PC-3 (cell line): ENCODE measurements at regions not wholly inside any gene's neighbourhood (a gene's known extent, or its start where the extent isn't known, plus 50 kb on each side); places are given as distances from the start of the nearest gene placed in this dataset.

Source experiments
- ATAC-seq: fragments of 200-7000 bp; cut with Tn5 transposase; 2 replicates; pipeline ENCODE4 v1.9.1; 2020; ENCODE audit warnings: mild to moderate bottlenecking, moderate library complexity
- BruUV-seq: library from RNA; stranded (reverse); fragments of 400-500 nt; replicated peaks from 2 replicates; lab custom pipeline; 2021; lab: Mats Ljungman, UMichigan
- CTCF ChIA-PET: fragments of 300-600 bp; sonication (Branson Sonifier 250); formaldehyde crosslinking; loops from one replicate; lab custom pipeline; 2022; ENCODE audit warnings: antibody characterized with exemption; lab: Charles Lee
- POLR2A ChIA-PET: fragments of 300-600 bp; sonication (Branson Sonifier 250); formaldehyde crosslinking; loops from one replicate; lab custom pipeline; 2022; ENCODE audit warnings: antibody characterized with exemption; ENCODE audit not compliant: unreplicated experiment; lab: Charles Lee
- DNase-seq: peaks from one replicate; pipeline ENCODE4 v3.0.0-alpha.2; 2015
- H2AFZ ChIP-seq: fragments of 300-600 bp; sonication (generic); 2 replicates; pipeline ENCODE4 v1.6.0; 2016; ENCODE audit warnings: antibody characterized with exemption, low read length
- H3F3A ChIP-seq: fragments of 300-600 bp; sonication (generic); one replicate; pipeline ENCODE4 v1.6.0; 2017; ENCODE audit warnings: antibody characterized with exemption, low read length, control low read depth, mild to moderate bottlenecking; ENCODE audit not compliant: unreplicated experiment
- H3K27ac ChIP-seq: fragments of 300-600 bp; sonication (generic); 2 replicates; pipeline ENCODE4 v1.5.1; 2016; ENCODE audit warnings: mild to moderate bottlenecking, low read length
- H3K27me3 ChIP-seq: fragments of 300-600 bp; sonication (generic); 2 replicates; pipeline ENCODE4 v1.6.1; 2016; ENCODE audit warnings: low read length, mixed read lengths
- H3K36me3 ChIP-seq: fragments of 300-600 bp; sonication (generic); 2 replicates; pipeline ENCODE4 v1.6.1; 2016; ENCODE audit warnings: low read depth, mixed run types, low read length, mixed read lengths
- H3K4me1 ChIP-seq: fragments of 300-600 bp; sonication (generic); 2 replicates; pipeline ENCODE4 v1.5.1; 2016; ENCODE audit warnings: low read length; ENCODE audit not compliant: insufficient read depth
- H3K4me2 ChIP-seq: fragments of 300-600 bp; sonication (generic); 2 replicates; pipeline ENCODE4 v1.6.0; 2016; ENCODE audit warnings: low read length
- H3K4me3 ChIP-seq: fragments of 300-600 bp; sonication (generic); 2 replicates; pipeline ENCODE4 v1.5.1; 2016; ENCODE audit warnings: mild to moderate bottlenecking, low read length, mixed read lengths
- H3K79me2 ChIP-seq: fragments of 300-600 bp; sonication (generic); 2 replicates; pipeline ENCODE4 v1.6.1; 2017; ENCODE audit warnings: low read length, mixed read lengths
- H3K9ac ChIP-seq: fragments of 300-600 bp; sonication (generic); 2 replicates; pipeline ENCODE4 v1.6.0; 2016; ENCODE audit warnings: mild to moderate bottlenecking, low read length
- H3K9me2 ChIP-seq: fragments of 300-600 bp; sonication (generic); replicated peaks from 2 replicates; pipeline ENCODE4 v1.6.1; 2016; ENCODE audit warnings: mixed run types, low read length, mixed read lengths
- H3K9me3 ChIP-seq: fragments of 300-600 bp; sonication (generic); 2 replicates; pipeline ENCODE4 v1.6.1; 2016; ENCODE audit warnings: low read length, mixed read lengths
- H4K20me1 ChIP-seq: fragments of 300-600 bp; sonication (generic); 2 replicates; pipeline ENCODE4 v1.6.1; 2016; ENCODE audit warnings: low read length, mixed read lengths
- CTCF ChIP-seq: fragments of 300-600 bp; sonication (generic); conservative IDR thresholded peaks from 2 replicates; pipeline ENCODE4 v1.5.1; 2017; ENCODE audit warnings: antibody characterized with exemption, low read depth, mild to moderate bottlenecking, low read length
- EZH2 ChIP-seq: fragments of 300-600 bp; sonication (generic); IDR thresholded peaks from one replicate; pipeline ENCODE4 v1.6.1; 2017; ENCODE audit warnings: antibody characterized with exemption, mild to moderate bottlenecking, low read length; ENCODE audit not compliant: unreplicated experiment
- EZH2phosphoT487 ChIP-seq: fragments of 300-600 bp; sonication (generic); IDR thresholded peaks from 2 replicates; pipeline ENCODE4 v1.6.1; 2018; ENCODE audit warnings: mild to moderate bottlenecking, antibody characterized with exemption, low read length, borderline replicate concordance
- intact Hi-C: fragments of 100-400 bp; cut with micrococcal nuclease; formaldehyde crosslinking; loops from 2 replicates; pipeline ENCODE4 v1.9.0; 2023

GRCh38 chr10:10350050-10350449 is 667.6 kb upstream of the CELF2 start:
- H3K4me3 ChIP-seq: no peak overlapping the region
- H3K79me2 ChIP-seq: no peaks in the 10 kb centered on the region
- no peaks in the 10 kb centered on the region for H4K20me1 ChIP-seq
- no peak overlapping the region for H3K9ac ChIP-seq
- H3F3A ChIP-seq: no peaks in the 10 kb centered on the region
- H3K4me2 ChIP-seq: no peak overlapping the region
- intact Hi-C loops: no loop called here
- H3K9me3 ChIP-seq: no peaks in the 10 kb centered on the region
- no peaks in the 10 kb centered on the region for H3K4me1 ChIP-seq
- POLR2A ChIA-PET: no interaction called here
- ATAC-seq: no peak
- H3K36me3 ChIP-seq: no peaks in the 10 kb centered on the region
- no peak for DNase-seq
- TF ChIP-seq EZH2 (no peak), EZH2phosphoT487 (no peak), CTCF (no peak)
- no peaks in the 10 kb centered on the region for H3K9me2 ChIP-seq
- CTCF ChIA-PET: no interaction called here
- no peaks in the 10 kb centered on the region for H3K27me3 ChIP-seq
- H3K27ac ChIP-seq: no peak overlapping the region
- H2AFZ ChIP-seq: no peak overlapping the region
- BruUV-seq: no TSS peak

GRCh38 chr10:10351451-10351850 is 666.2 kb upstream of the CELF2 start:
- no peak overlapping the region for H2AFZ ChIP-seq
- H3K9ac ChIP-seq: no peak overlapping the region
- no peaks in the 10 kb centered on the region for H3K9me3 ChIP-seq
- DNase-seq: no peak
- H3K27ac ChIP-seq: no peak overlapping the region
- POLR2A ChIA-PET: no interaction called here
- H3K27me3 ChIP-seq: no peaks in the 10 kb centered on the region
- H3K9me2 ChIP-seq: no peaks in the 10 kb centered on the region
- intact Hi-C loops: no loop called here
- H3K4me3 ChIP-seq: no peak overlapping the region
- H3K36me3 ChIP-seq: no peaks in the 10 kb centered on the region
- ATAC-seq: no peak
- H4K20me1 ChIP-seq: no peaks in the 10 kb centered on the region
- no peak overlapping the region for H3K4me2 ChIP-seq
- no peaks in the 10 kb centered on the region for H3F3A ChIP-seq
- no TSS peak for BruUV-seq
- TF ChIP-seq CTCF (no peak), EZH2phosphoT487 (no peak), EZH2 (no peak)
- CTCF ChIA-PET: no interaction called here
- H3K4me1 ChIP-seq: no peaks in the 10 kb centered on the region
- no peaks in the 10 kb centered on the region for H3K79me2 ChIP-seq

GRCh38 chr10:10353326-10353868 is 664.3 kb upstream of the CELF2 start:
- TF ChIP-seq CTCF (no peak), EZH2 (no peak), EZH2phosphoT487 (no peak)
- Histone ChIP-seq H3K36me3 (no peaks in the 10 kb centered on the region), H3K9me2 (no peaks in the 10 kb centered on the region), H3K4me1 (no peaks in the 10 kb centered on the region), H3F3A (no peaks in the 10 kb centered on the region), H2AFZ (no peak overlapping the region), H3K9me3 (no peaks in the 10 kb centered on the region), H3K27me3 (no peaks in the 10 kb centered on the region), H3K4me2 (no peak overlapping the region), H3K4me3 (no peak overlapping the region), H4K20me1 (no peaks in the 10 kb centered on the region), H3K27ac (no peak overlapping the region), H3K79me2 (no peaks in the 10 kb centered on the region), H3K9ac (no peak overlapping the region)
- ATAC-seq: no peak
- intact Hi-C loops: no loop called here
- POLR2A ChIA-PET: no interaction called here
- DNase-seq: no peak
- no TSS peak for BruUV-seq
- CTCF ChIA-PET: no interaction called here
